AG04449 (cell line): ENCODE measurements at regions not wholly inside any gene's neighbourhood (a gene's known extent, or its start where the extent isn't known, plus 50 kb on each side); places are given as distances from the start of the nearest gene placed in this dataset.

Source experiments
- CTCF ChIA-PET: fragments of 350-600 bp; formaldehyde crosslinking; extraction: SDS; loops from one replicate; lab custom pipeline; 2021; ENCODE audit warnings: antibody characterized with exemption; lab: Yijun Ruan, JAX
- POLR2A ChIA-PET: fragments of 400-600, 350-600 bp; formaldehyde crosslinking; extraction: SDS; loops from one replicate; lab custom pipeline; 2020; ENCODE audit warnings: antibody characterized with exemption, inconsistent platforms; lab: Yijun Ruan, JAX
- DNase-seq: peaks from one replicate; pipeline ENCODE4 v3.0.0-alpha.2; 2010; ENCODE audit warnings: low read depth, low spot score
- H3K4me3 ChIP-seq: 2 replicates; pipeline ENCODE4 v1.5.1; 2011; ENCODE audit warnings: low read depth, mild to moderate bottlenecking, control low read depth, low read length
- CTCF ChIP-seq: IDR thresholded peaks from one replicate; pipeline ENCODE4 v1.5.1; 2011; ENCODE audit warnings: mild to moderate bottlenecking, moderate library complexity, low read length, control low read depth, inconsistent platforms; ENCODE audit not compliant: insufficient read depth; ENCODE audit errors: missing control alignments

- DNase-seq: no peak
- CTCF ChIA-PET: no interaction called here
- TF ChIP-seq CTCF: no peak
These were observed 2008.5 kb upstream of the TENM3 start for GRCh38 chr4:180234730-180235129.

GRCh38 chr4:180240670-180241069 lies 2002.5 kb upstream of the TENM3 start:
- ChIA-PET CTCF (no interaction called here), POLR2A (no interaction called here)
- no peak overlapping the region for H3K4me3 ChIP-seq
- DNase-seq: no peak
- no peak for TF ChIP-seq CTCF

More at GRCh38 chr4:180234730-180235129, 2008.5 kb upstream of the TENM3 start:
- no peak overlapping the region for H3K4me3 ChIP-seq
- POLR2A ChIA-PET: no interaction called here

DNA sequence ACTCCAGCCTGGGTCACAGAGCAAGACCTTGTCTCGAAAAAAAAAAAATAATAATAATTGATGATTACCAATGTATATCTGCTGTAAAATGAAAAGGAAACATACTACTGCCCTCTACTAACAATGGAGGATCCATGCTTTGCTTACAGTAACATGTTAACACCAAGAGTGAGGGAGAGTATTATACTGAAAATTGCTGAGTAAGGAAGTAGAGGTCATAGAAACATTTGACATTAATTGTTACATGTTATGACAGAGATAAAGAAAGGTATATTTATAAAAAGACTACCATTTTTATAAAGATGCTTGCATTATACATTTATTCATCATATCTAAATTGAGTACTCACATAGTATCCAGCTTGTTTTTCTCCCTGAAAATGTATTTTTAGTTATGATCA lies 1989.8 kb upstream of the TENM3 start:
- DNase-seq: no peak
- TF ChIP-seq CTCF: no peak
- CTCF ChIA-PET: no interaction called here
- no peak overlapping the region for H3K4me3 ChIP-seq
- POLR2A ChIA-PET: no interaction called here

- POLR2A ChIA-PET: no interaction called here
- CTCF ChIA-PET: no interaction called here
- no peak for DNase-seq
- TF ChIP-seq CTCF: no peak
- no peak overlapping the region for H3K4me3 ChIP-seq
These were observed 1981.9 kb upstream of the TENM3 start for GRCh38 chr4:180261346-180261745.

DNA sequence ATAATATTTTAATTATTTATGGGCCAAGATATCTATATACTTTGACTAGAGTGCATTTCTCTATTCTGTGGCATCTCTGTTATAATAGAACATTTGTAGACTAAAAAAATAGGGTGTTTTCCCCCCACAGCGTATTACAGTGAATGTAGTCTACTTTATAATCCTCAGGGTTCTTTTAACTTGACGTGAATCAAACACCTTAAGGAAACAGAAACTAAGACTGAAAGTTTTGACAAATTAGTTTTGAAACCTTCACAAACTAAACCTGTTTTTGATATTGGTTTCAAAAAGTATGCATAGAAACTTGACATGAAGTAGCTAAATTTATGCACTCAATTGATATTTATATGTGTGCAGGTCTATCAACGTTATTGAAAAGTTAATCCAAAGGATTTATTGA lies 1963.1 kb upstream of the TENM3 start:
- TF ChIP-seq CTCF: no peak
- ChIA-PET CTCF (no interaction called here), POLR2A (no interaction called here)
- H3K4me3 ChIP-seq: no peak overlapping the region
- no peak for DNase-seq

DNA sequence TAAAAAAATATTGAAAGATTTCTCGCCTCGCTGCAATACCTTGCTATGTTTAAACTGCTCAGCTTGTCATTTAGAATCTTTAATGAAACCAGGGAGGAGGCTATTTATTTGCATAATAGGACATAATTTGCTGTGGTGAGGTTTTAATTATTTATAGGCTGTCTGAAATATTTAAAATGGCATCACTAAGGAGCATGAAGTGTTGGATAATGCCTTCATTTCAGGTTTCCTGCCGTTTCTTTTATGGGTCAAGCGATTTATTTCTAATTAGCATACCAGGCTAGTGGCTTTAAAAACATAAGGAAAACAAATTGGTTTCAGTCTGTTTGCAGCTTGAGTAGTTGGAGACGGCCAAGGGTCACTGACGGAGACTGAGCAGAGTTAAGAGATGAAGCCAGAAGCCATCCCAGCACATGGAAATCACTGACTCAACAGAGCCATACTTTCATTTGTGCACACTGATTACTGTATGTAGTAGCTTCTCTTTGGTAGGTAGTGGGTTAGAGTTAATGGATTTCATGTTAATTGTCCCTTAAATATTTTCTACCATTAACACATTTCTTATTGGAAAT lies 1962.4 kb upstream of the TENM3 start:
- DNase-seq: no peak
- TF ChIP-seq CTCF: no peak
- ChIA-PET CTCF (no interaction called here), POLR2A (no interaction called here)
- no peak overlapping the region for H3K4me3 ChIP-seq
